Heart right ventricle (tissue), 16 donors: ENCODE measurements at regions not wholly inside any gene's neighbourhood (a gene's known extent, or its start where the extent isn't known, plus 50 kb on each side); places are given as distances from the start of the nearest gene placed in this dataset.

ENCODE experiments used
- ATAC-seq, 8 donors: fragments of 200-7000 bp; cut with Tn5 transposase; one replicate each; pipeline ENCODE4 v1.9.1; 2020; ENCODE audit warnings: mild to moderate bottlenecking in 8 of 8, moderate library complexity in 8 of 8, moderate number of reproducible peaks in 1 of 8
- DNase-seq, 2 donors: peaks; one replicate each; pipeline ENCODE4 v3.0.0-alpha.2; 2020
- H3K27ac ChIP-seq, 10 donors: fragments of 200-600 bp; sonication (generic) in 2 of 10; one replicate each; pipeline versions ENCODE4 v1.5.0 to v1.8.0; 2020 to 2022; ENCODE audit warnings: mild to moderate bottlenecking in 3 of 10
- H3K27me3 ChIP-seq, 7 donors: fragments of 200-600 bp; one replicate each; pipeline ENCODE4 v1.8.0; 2021 to 2022; ENCODE audit warnings: mild to moderate bottlenecking in 2 of 7
- H3K36me3 ChIP-seq, 9 donors: fragments of 200-600 bp; sonication (generic) in 1 of 9; one replicate each; pipeline versions ENCODE4 v1.5.0 to v1.8.0; 2020 to 2022; ENCODE audit warnings: mild to moderate bottlenecking in 2 of 9
- H3K4me1 ChIP-seq, 9 donors: fragments of 200-600 bp; sonication (generic) in 1 of 9; one replicate each; pipeline versions ENCODE4 v1.5.0 to v1.8.0; 2020 to 2022; ENCODE audit warnings: mild to moderate bottlenecking in 4 of 9
- H3K4me3 ChIP-seq, 10 donors: fragments of 200-600 bp; sonication (generic) in 2 of 10; one replicate each; pipeline versions ENCODE4 v1.5.0 to v1.8.0; 2020 to 2022; ENCODE audit warnings: mild to moderate bottlenecking in 7 of 10, moderate library complexity in 2 of 10
- H3K9me3 ChIP-seq, 11 donors: fragments of 200-600 bp in 10 of 11; sonication (generic) in 2 of 11; one replicate each; pipeline versions ENCODE4 v1.5.0 to v1.8.0; 2013 to 2022; ENCODE audit warnings: mild to moderate bottlenecking in 2 of 11, control low read depth in 1 of 11, moderate library complexity in 1 of 11
- CTCF ChIP-seq, 9 donors: fragments of 200-600 bp; sonication (generic) in 2 of 9; IDR thresholded peaks; one replicate each; pipeline versions ENCODE4 v1.5.0 to v1.8.0; 2021 to 2022; ENCODE audit warnings: antibody characterized with exemption in 9 of 9, mild to moderate bottlenecking in 5 of 9, moderate library complexity in 1 of 9
- WGBS, 2 donors: extraction: QIAGEN DNeasy Blood & Tissue Kit; methylation state at CpG; one replicate each; pipeline ENCODE4 v1.1.7; 2013; ENCODE audit warnings: inconsistent platforms in 1 of 2; 5-methylcytosine and 5-hydroxymethylcytosine counted together
- intact Hi-C, 10 donors: fragments of 100-400 bp; cut with DNase I; formaldehyde crosslinking; loops; one replicate each; pipeline versions ENCODE4 v1.11.1 to v1.14.2; 2022
- donor health status: Arrhythmogenic right ventricular cardiomyopathy.
- donor health status: ischemic (EF 13 %, LVEDD 7.1; RV severe dilation, severe dysfunction).
- donor health status: healthy with polysubstance abuse.
- donor health status: DM: no; HTN: yes; CAD: no.
- donor health status: DM: no; HTN: no; CAD: no.
- donor health status: ischemic (EF 25% LVEDD 6.9; RV normal size, moderate dysfunction).
- donor health status: ischemic (EF 25% LVEDD 5.7; RV mildly dilated, moderate dysfunction).
- donor health status: healthy.
- donor health status: DM: yes; HTN: yes; CAD: no.
- donor health status: Ischemic cardiomyopathy.
- donor health status: ischemic (EF 35%, LVEDD 5.7; RV mildly dilated, moderate dysfunction).
- donor health status: nonischemic (EF 11% LVEDD 7.7; RV severe dilation, severe dysfunction).
- donor health status: DM: yes; HTN: yes; CAD: no.
- donor health status: PGD.
- donor health status: ischemic (EF 29% LVEDD 5.4; RV normal size, mild dysfunction).
- donor health status: nonischemic (EF 23%, LVEDD 6.1; RV moderate dilation, normal function).

DNA sequence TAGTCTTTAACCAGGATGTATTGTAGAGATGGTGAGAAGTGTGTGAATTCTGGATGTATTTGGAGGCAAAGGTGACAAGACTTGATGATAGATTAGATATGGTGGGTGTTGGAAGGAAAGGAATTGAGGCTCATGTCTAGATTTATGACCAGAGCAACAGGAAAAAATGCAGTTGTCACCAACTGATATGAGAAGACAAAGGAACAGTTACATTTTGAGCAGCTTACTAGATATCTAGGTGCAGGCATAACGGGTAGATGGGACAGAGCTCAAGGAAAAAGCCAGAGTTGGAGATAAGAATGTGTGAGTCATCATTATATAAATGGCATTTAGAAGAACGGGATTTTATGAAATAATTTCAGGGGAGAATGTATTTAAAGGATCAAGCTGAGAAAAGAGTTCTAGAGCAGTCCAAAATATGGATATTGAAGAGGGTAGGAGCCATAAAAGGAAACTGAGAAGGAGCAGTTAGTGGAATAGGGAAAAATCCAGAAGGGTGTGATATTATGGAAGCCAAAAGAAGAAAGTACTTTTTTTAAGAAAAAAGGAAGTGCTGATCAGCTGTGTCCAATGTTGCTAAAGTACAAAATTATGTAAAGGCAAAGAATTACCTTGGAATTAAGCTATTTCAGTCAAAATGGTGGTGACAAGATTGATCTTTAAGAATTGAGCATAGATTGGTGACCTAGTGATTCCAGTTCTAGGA, 262.5 kb downstream of the CGGBP1 start:
- peaks cover 0 to 39% (median 30%) of the 10 kb centered on the region in 7 donors for H3K27me3 ChIP-seq
- 13 to 17% methylated on average over 2 of the region's 2 CpGs for WGBS, 2 donors
- TF ChIP-seq CTCF (IDR thresholded peaks at IDR 0.05) = no peak
- H3K9me3 ChIP-seq = peaks cover 0 to 2% (median 0%) of the 10 kb centered on the region in 11 donors
- no peaks in the 10 kb centered on the region for H3K36me3 ChIP-seq
- H3K4me1 ChIP-seq = peaks cover 0 to 33% (median 5%) of the 10 kb centered on the region in 9 donors
- intact Hi-C loops = no loop called here
- no peak for DNase-seq
- H3K27ac ChIP-seq = no peak overlapping the region
- ATAC-seq = no peak
- no peak overlapping the region for H3K4me3 ChIP-seq

DNA sequence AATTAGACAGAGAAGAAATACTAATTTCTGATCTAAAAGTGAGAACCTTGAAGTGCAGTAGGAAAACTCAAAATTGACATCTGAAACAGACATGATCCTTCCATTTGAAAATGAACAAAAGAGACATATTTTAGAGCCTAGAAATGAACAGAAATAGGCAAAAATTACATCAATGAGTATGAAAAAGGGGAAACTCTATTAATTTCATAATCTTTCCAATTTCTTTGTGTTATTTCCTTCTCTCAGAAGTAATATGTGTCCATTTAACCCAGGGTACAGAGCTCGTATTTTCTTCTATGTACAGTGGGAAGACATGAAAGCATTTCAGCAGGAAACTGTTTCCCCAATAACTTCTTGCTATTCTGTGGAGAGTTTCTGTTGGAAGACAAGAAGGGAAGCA, 263.1 kb downstream of the CGGBP1 start:
- H3K4me1 ChIP-seq = peaks cover 0 to 33% (median 5%) of the 10 kb centered on the region in 9 donors
- H3K9me3 ChIP-seq = peaks cover 0 to 2% (median 0%) of the 10 kb centered on the region in 11 donors
- ATAC-seq (no peak), DNase-seq (no peak)
- H3K27me3 ChIP-seq = peaks cover 0 to 45% (median 36%) of the 10 kb centered on the region in 7 donors
- no peak for TF ChIP-seq CTCF (IDR thresholded peaks at IDR 0.05)
- H3K27ac ChIP-seq = no peak overlapping the region
- 58 to 61% methylated on average over 1 of the region's 1 CpG for WGBS, 2 donors
- no peak overlapping the region for H3K4me3 ChIP-seq
- intact Hi-C loops = no loop called here
- no peaks in the 10 kb centered on the region for H3K36me3 ChIP-seq

DNA sequence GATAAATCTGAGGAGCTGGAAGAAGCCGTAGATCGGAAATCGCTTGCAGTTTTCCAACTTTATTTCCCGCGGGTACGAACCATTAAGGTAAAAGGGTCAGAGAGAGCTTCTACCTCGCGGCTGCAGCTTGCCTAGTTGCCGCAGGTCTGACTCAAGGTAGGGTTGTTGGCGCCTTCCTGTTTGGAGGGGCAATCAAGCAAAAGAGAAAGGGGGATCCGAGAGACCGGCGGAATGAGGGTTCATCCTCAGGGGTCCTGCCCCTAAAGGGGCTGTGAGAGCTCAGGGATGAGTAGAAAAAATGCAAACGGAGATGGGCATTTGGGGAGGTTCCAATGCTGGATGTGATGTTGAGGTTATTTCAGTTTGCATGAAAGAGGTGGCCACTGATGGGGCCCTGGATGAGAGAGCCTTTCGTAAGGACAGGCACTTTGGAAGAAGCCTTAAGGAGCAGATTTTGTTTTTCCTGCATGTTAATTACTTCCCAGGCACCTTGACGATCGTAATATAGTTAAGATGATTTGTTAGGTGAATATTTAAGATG, 265.4 kb downstream of the CGGBP1 start:
- no peaks in the 10 kb centered on the region for H3K36me3 ChIP-seq
- TF ChIP-seq CTCF (IDR thresholded peaks at IDR 0.05) = no peak
- peak overlapping the region in 2 of 10 donors; percentile 31 to 33 for H3K27ac ChIP-seq
- intact Hi-C loops = no loop called here
- 9 to 10% methylated on average over 17 of the region's 17 CpGs for WGBS, 2 donors
- H3K4me3 ChIP-seq = peak overlapping the region in 9 of 10 donors; percentile 21 to 56 (median 43)
- H3K9me3 ChIP-seq = peaks cover 0 to 2% (median 0%) of the 10 kb centered on the region in 11 donors
- peaks cover 0 to 52% (median 44%) of the 10 kb centered on the region in 7 donors for H3K27me3 ChIP-seq
- peaks cover 0 to 33% (median 5%) of the 10 kb centered on the region in 9 donors for H3K4me1 ChIP-seq
- no peak for DNase-seq
- ATAC-seq = no peak

- Histone ChIP-seq H3K27me3 (peaks cover 0 to 52% (median 44%) of the 10 kb centered on the region in 7 donors), H3K4me1 (peaks cover 0 to 33% (median 5%) of the 10 kb centered on the region in 9 donors), H3K36me3 (no peaks in the 10 kb centered on the region), H3K27ac (peak within 1 kb of the TSS in 3 of 10 donors; percentile 10 to 33 (median 31)), H3K9me3 (peaks cover 0 to 2% (median 0%) of the 10 kb centered on the region in 11 donors), H3K4me3 (peak within 1 kb of the TSS; percentile 10 to 56 (median 41))
- ATAC-seq = peak in 7 of 8 donors; percentile 30 to 80 (median 47)
- 0 to 2% methylated on average over 57 to 62 of the region's 62 CpGs for WGBS, 2 donors
- DNase-seq = peak; percentile 5 to 13
- intact Hi-C loops = no loop called here
- no peak for TF ChIP-seq CTCF (IDR thresholded peaks at IDR 0.05)
Observed at GRCh38 chr3:87792534-87793336, 266.1 kb downstream of the CGGBP1 start, which contains the start of gene HTR1F. TSS of gene HTR1F (plus strand) at chr3:87792706.
